ENCODE measurements at regions not wholly inside any gene's neighbourhood (a gene's known extent, or its start where the extent isn't known, plus 50 kb on each side); places are given as distances from the start of the nearest gene placed in this dataset.

GRCh38 chr16:54996186-54996585 is 65.5 kb downstream of the IRX5 start:
- TF ChIP-seq CTCF (IDR thresholded peaks at IDR 0.05; ENCODE audit: control insufficient read depth, extremely low read depth, insufficient read depth), result no peak
- H3K4me3 ChIP-seq (ENCODE audit: low read depth, low read length), result no peak overlapping the region
- DNase-seq (ENCODE audit: low read depth), result no peak

DNA sequence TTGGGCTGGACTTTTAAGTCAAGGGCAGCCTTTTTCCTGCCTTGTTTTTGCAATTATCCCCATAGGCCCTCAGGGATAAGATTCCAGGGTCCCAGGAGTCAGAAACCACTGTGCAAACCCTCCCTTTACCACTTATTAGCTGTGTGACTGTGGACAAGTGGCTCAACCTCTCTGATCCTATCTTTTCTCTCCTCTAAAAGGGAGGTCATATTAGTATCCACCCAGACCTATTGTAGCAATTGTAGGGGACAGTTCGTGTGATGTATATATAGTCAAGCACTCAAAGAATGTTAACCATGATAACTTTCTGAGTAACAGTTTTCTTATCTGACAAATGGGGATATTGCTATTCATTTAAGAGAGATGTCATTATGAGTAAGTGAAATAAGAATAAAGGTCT is 68.2 kb downstream of the IRX5 start:
- H3K4me3 ChIP-seq (ENCODE audit: low read depth, low read length), result no peak overlapping the region
- no peak for TF ChIP-seq CTCF (IDR thresholded peaks at IDR 0.05; ENCODE audit: control insufficient read depth, extremely low read depth, insufficient read depth)
- DNase-seq (ENCODE audit: low read depth), result no peak

DNA sequence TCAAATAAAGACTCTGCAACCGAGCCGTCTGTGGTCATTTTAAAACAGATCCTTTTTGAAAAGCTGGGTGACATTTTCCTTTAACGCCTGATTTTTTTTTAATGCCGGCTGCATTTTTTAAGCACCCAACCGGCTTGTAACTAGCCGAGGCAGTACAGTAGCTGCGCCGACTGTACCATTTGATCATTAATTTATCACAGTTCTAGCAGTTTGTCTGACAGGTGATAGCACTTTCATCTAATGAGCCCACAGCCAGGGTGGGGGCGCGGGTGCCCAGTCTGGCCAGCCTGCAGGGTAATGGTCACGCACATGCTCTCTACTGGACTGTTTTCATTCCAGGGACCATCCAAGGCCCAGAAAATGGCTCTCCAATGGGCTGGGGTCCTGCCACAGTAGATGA is 68.8 kb downstream of the IRX5 start:
- no peak for TF ChIP-seq CTCF (IDR thresholded peaks at IDR 0.05; ENCODE audit: control insufficient read depth, extremely low read depth, insufficient read depth)
- no peak overlapping the region for H3K4me3 ChIP-seq (ENCODE audit: low read depth, low read length)
- no peak for DNase-seq (ENCODE audit: low read depth)

DNA sequence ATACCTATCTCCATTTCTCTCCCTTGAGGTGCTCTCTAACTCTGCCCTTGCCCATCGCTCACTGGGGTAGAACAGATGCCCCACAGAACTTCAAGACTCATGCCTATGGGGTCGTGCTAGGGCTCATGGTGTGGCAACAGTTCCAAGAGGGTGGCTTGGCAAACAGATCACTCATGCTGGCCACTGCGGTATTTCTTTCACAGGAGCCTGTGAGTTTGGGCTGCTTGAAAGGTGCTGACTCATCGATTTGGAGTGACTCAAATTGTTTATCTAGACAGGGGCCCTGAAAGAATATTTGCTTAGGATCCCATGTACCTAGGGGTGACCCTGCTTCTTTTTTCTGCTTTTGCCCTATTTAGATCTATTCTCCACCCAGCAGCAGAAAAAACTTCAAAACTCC is 69.9 kb downstream of the IRX5 start:
- no peak for DNase-seq (ENCODE audit: low read depth)
- no peak for TF ChIP-seq CTCF (IDR thresholded peaks at IDR 0.05; ENCODE audit: control insufficient read depth, extremely low read depth, insufficient read depth)
- H3K4me3 ChIP-seq (ENCODE audit: low read depth, low read length), result no peak overlapping the region

GRCh38 chr16:55001931-55002330 is 71.3 kb downstream of the IRX5 start:
- no peak overlapping the region for H3K4me3 ChIP-seq (ENCODE audit: low read depth, low read length)
- no peak for TF ChIP-seq CTCF (IDR thresholded peaks at IDR 0.05; ENCODE audit: control insufficient read depth, extremely low read depth, insufficient read depth)
- DNase-seq (ENCODE audit: low read depth), result no peak

DNA sequence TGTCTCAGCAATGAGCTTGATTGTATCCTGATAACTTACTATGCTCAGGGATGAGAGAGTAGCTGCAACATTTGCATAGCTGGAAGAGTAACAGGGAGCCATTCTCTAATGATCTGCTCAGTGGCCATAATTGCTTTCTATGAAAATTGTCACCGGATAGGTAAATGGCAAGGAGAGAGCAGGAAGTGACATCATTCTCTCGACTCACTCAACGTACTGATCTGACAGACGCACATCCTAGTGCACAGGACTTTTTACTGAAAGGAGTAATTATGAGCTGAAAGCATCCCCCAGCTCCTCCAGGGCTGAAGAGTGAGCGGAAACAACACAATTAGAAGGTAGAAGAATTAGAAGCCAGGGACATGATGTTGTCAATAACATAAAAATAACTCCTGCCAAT is 71.8 kb downstream of the IRX5 start:
- H3K4me3 ChIP-seq (ENCODE audit: low read depth, low read length), result no peak overlapping the region
- DNase-seq (ENCODE audit: low read depth), result no peak

More for the DNA sequence above, 71.8 kb downstream of the IRX5 start:
- no peak for TF ChIP-seq CTCF (IDR thresholded peaks at IDR 0.05; ENCODE audit: control insufficient read depth, extremely low read depth, insufficient read depth)

Measured in LNCaP clone FGC (cell line).